ENCODE measurements at regions not wholly inside any gene's neighbourhood (a gene's known extent, or its start where the extent isn't known, plus 50 kb on each side); places are given as distances from the start of the nearest gene placed in this dataset.
"Not testable (repeated sequence)": the region's sequence is repeated elsewhere in the genome, so short reads cannot be mapped to it uniquely, and the experiment has no call there.

- no peak for DNase-seq
These were observed 318.2 kb upstream of the SLC39A10 start for GRCh38 chr2:195338856-195339255.

- no peak for DNase-seq
These were observed 319.4 kb upstream of the SLC39A10 start for GRCh38 chr2:195337597-195337996.

- DNase-seq = no peak
These were observed 323.2 kb upstream of the SLC39A10 start for GRCh38 chr2:195333869-195334268.

- no peak for DNase-seq
These were observed 325.1 kb upstream of the SLC39A10 start for GRCh38 chr2:195331966-195332365.

GRCh38 chr2:195331129-195331528 is 325.9 kb upstream of the SLC39A10 start:
- DNase-seq = no peak

- peak; percentile 31 to 76 for DNase-seq
These were observed 326.5 kb upstream of the SLC39A10 start for GRCh38 chr2:195330513-195330956.

GRCh38 chr2:195329784-195330183 is 327.2 kb upstream of the SLC39A10 start:
- not testable (repeated sequence) for DNase-seq

- DNase-seq = no peak
These were observed 330.5 kb upstream of the SLC39A10 start for GRCh38 chr2:195326537-195326936.

GRCh38 chr2:195322324-195322723 is 334.7 kb upstream of the SLC39A10 start:
- peak; percentile 56 to 75 for DNase-seq

GRCh38 chr2:195320413-195320973 is 336.5 kb upstream of the SLC39A10 start:
- no peak for DNase-seq

- no peak for DNase-seq
These were observed 337.2 kb upstream of the SLC39A10 start for GRCh38 chr2:195319548-195320412.

GRCh38 chr2:195319112-195319460 is 337.9 kb upstream of the SLC39A10 start:
- no peak for DNase-seq

- peak; percentile 47 to 67 for DNase-seq
These were observed 338.4 kb upstream of the SLC39A10 start for GRCh38 chr2:195318440-195319111.

GRCh38 chr2:195317550-195317949 is 339.5 kb upstream of the SLC39A10 start:
- no peak for DNase-seq

- no peak for DNase-seq
These were observed 340.5 kb upstream of the SLC39A10 start for GRCh38 chr2:195316486-195316885.

GRCh38 chr2:195313962-195314361 is 343.1 kb upstream of the SLC39A10 start:
- DNase-seq = no peak

- no peak for DNase-seq
These were observed 344.4 kb upstream of the SLC39A10 start for GRCh38 chr2:195312662-195313061.

- DNase-seq = no peak
These were observed 348.9 kb upstream of the SLC39A10 start for GRCh38 chr2:195308163-195308562.

- DNase-seq = no peak
These were observed 349.3 kb upstream of the SLC39A10 start for GRCh38 chr2:195307751-195308150.

GRCh38 chr2:195304310-195304709 is 352.7 kb upstream of the SLC39A10 start:
- no peak for DNase-seq

- no peak for DNase-seq
These were observed 356.4 kb upstream of the SLC39A10 start for GRCh38 chr2:195300631-195301030.

GRCh38 chr2:195299600-195299999 is 357.4 kb upstream of the SLC39A10 start:
- no peak for DNase-seq

- no peak for DNase-seq
These were observed 360.5 kb upstream of the SLC39A10 start for GRCh38 chr2:195296490-195296889.

- DNase-seq = no peak
These were observed 367.9 kb upstream of the SLC39A10 start for GRCh38 chr2:195289081-195289480.
